ENCODE measurements at regions not wholly inside any gene's neighbourhood (a gene's known extent, or its start where the extent isn't known, plus 50 kb on each side); places are given as distances from the start of the nearest gene placed in this dataset.

GRCh38 chr1:47519491-47519890, 81.6 kb downstream of the FOXD2 start:
- TF ChIP-seq CTCF (conservative IDR thresholded peaks at IDR 0.05): no peak
- no peak for TF ChIP-seq EZH2 (IDR thresholded peaks at IDR 0.05; ENCODE audit: low read depth)
